NCI-H1092 (cell line): ENCODE measurements at regions not wholly inside any gene's neighbourhood (a gene's known extent, or its start where the extent isn't known, plus 50 kb on each side); places are given as distances from the start of the nearest gene placed in this dataset.
"Not testable (repeated sequence)": the region's sequence is repeated elsewhere in the genome, so short reads cannot be mapped to it uniquely, and the experiment has no call there.

ENCODE experiments used
- DNase-seq: peaks from one replicate; lab custom pipeline; 2025; lab: John Stamatoyannopoulos, UW

DNA sequence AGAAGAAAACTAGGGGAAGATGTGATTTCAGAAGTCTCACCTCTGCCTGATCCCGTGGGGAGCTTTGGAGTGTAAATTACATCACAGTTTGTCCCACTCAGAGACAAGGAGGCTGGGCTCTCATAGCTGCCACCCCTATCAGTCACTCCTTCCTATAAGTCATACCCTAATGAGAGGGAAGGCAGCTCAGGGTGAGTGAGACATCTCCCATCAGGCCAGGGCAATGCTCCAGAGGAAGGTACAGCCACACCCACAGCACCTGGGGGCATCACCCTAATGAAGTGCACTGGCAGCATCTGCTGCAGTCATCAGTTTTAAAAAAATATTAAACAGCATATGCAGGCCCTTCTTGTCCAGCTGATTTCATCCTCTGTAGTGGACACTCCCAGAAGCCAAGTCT, 223.1 kb upstream of the NBPF12 start:
- not testable (repeated sequence) for DNase-seq

GRCh38 chr1:146710838-146711521, 227.1 kb upstream of the NBPF12 start:
- peak; percentile 42 for DNase-seq

DNA sequence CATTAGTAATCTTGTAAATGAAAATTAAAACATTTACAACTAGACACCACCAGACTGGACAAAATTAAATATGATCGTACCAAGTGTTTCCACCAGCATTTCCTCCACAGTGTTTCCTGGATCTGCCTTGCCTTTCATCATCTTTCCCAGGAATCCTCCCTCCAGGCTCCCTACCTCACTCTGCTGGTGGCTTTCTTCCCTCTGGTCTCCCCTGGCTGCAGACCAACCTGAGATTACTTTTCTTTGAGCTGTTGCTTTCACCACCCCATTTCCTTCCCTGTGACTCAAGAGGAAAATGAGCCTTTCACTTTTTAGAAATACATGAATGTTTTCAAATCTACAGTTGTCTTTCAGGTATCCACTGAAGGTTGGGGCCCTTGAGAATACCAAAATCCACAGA, 228.8 kb upstream of the NBPF12 start:
- not testable (repeated sequence) for DNase-seq

DNA sequence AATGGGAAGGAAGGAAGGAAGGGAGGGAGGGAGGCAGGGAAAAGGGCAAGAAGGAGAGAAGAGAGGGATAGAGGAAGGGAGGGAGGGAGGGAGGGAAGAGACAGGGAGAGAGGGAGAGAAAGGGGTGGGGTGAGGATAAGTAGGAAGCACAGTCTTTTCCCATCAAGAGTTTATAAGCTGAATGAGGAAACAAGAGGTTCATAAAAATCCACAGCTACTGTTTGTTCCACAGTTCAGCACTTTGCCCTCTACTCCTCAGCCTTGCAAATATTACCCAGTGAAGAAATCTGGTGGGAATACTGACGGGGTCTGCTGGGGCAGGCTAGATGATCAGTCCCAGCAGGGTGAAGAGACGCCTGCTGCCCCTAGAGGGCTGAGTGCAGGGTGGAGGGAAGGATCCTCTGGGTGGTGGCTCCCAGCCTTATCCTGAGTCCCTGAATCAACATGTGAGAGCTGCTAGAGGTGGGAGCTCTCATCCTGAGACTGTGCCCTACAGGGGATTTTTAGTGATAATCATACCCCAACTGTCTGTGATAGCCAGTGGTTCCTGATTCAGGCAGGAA, 233.9 kb upstream of the NBPF12 start:
- not testable (repeated sequence) for DNase-seq

DNA sequence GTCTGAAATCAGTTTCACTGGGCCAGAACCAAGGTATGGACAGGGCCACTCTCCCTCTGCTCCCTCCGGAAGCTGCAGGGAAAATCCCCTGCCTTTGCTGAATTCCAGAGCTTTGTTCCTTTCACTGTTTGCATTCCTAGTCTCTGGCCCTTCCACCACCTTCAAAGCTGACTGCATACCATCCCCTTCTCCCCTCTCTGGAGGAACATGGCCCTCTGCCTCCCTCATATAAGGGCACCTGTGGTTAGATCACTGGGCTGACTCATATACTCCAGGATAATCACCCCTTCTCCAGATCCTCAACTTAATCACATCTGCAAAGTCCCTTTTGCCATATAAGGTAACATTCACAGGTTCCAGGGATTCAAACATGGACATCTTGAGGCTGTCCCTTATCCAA, 236.8 kb upstream of the NBPF12 start:
- DNase-seq, result not testable (repeated sequence)

DNA sequence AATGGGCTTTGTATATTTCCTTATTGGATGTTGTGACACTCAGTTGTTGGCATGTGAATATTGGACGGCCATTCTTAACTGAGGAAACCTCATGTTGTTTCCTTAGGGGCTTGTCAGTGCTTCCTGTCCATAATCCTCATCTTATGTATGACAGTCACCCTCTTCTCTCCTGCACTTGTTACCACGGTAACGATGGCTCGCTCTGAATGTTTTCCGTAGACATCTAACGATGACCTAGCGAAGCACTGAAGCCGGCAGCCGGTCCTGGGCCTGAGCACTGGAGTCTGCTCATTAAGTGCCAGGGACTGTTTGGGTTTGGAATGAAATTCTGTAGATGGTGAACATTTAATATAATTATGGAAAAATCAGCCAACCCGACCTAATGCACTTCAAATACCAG, 242.7 kb upstream of the NBPF12 start:
- DNase-seq, result not testable (repeated sequence)

GRCh38 chr1:146691798-146692197, 246.3 kb upstream of the NBPF12 start:
- DNase-seq, result not testable (repeated sequence)

DNA sequence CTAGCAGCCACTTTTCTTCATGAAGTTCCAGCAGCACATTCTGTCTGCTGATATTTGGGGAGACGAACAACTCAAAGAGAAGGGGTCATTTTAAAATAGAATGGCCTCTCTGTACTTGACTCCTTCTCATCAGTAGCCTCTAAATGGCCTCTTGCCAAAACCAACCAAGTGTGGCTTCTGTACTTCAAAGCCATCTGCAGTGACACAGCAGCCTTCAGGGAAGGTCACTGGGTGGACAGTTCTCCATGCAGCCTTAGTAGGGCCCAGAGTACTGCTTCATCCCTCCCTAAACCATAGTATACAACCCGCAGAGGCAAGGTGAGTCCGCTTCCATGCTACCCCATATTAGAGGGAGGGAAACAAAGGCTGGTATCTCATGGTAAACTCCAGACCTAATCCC, 249.2 kb upstream of the NBPF12 start:
- not testable (repeated sequence) for DNase-seq

DNA sequence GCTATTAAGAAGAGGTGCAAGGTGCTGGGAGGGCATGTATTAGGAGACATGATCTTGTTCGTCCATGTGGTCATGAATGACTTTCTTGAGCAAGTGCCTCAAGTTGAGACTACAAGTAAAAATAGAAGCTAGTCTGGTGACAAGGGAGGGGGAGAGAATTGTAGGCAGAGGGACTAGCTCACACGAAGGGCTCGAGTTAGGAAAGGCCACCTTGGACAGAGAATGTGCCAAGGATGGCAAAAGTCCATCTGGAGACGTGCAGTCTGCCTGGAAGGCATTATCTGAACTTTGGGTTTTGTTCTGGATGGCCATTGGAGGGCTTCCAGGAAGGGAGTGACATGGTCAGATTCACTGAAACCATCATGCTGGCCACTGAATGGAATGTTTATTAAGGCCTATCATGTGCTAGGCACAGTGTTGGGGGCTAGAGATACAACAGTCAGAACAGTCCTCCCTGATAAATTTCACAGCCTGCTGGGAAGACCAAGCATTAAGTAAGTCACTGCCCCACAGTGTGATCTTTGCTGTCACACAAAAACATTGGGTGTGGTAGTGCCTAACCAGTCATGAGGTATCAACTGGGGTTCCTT, 251.3 kb upstream of the NBPF12 start:
- not testable (repeated sequence) for DNase-seq

DNA sequence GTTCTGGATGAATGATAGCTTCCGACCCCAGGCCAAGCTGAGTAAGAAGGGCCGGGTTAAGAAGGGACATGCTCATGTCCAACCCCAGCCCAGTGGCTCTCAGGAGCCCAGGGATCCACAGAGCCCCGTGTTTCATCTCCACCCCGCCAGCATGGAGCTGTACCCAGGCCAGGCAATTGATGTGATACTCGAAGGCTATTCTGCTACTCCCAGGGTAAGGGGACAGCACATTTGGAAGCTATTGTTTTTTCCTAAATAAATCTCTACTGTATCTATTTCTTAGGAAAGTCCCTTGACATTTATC, 255.0 kb upstream of the NBPF12 start:
- DNase-seq, result not testable (repeated sequence)

- not testable (repeated sequence) for DNase-seq
Observed at GRCh38 chr1:146682227-146683125, 255.6 kb upstream of the NBPF12 start.

DNA sequence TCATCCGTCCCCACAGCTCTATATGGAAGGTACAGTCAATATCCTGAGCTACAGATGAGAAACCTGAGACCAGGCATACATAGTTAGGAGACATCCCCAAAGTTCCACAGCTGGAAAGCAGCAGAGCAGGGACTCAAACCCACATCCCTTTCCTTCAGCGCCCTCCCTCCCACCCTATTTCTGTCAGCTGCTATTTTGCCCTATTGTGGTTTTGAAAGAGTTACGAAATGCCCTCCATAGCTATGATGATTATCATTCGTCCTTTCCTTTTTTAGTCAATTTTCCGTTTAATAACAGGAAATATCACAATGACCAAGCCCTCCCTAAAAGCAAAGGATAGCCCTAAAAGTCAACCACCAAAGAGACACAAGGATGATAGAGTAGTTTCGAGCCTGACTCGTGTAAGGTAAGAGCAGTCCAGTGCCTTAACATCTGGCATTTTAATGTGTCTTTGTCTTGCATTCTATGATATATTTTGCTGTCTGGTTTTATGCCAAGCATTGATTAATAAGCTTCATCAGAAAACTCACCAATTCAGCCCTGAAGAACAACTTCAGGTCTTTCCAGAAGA, 264.3 kb upstream of the NBPF12 start:
- not testable (repeated sequence) for DNase-seq

DNA sequence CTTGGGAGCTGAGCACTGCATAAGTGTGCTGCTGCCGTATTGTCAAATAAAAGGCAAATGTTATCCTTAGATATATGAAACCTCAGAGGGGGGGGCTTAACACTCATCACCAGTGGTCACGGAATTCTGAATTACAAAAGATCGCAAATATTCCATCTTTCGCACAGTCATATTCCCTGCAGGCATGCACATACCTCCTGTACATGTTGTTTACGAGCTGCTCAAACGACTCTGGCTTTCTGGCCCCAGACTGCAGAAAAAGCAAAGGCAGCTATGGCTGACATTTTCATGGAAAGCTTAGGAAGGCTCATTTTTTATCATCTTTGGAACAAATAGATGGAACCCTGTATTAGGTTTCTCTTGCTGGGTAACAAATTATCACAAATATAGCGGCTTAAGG, 265.5 kb upstream of the NBPF12 start:
- DNase-seq, result not testable (repeated sequence)

DNA sequence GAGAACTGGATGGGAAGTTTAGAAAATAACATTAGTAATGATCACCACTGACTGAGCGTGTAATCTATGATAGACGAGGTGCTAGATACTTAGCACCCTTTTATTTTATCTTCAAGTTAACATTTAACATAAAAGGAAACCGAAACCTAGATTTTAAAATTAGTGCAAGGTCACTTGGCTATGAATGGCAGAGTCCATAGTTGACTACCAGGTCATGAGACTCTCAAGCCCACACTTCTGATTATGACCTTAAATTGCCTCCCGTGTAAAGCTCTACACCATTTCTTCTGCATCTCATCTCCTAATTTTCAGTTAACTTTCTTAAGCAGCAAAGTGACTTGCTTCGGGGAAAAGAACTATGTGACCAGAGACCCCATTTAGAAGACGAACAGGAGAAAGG, 266.5 kb upstream of the NBPF12 start:
- DNase-seq, result not testable (repeated sequence)

- not testable (repeated sequence) for DNase-seq
Observed at GRCh38 chr1:146670832-146671566, 267.1 kb upstream of the NBPF12 start.

GRCh38 chr1:146666275-146666674, 271.8 kb upstream of the NBPF12 start:
- DNase-seq, result not testable (repeated sequence)

- not testable (repeated sequence) for DNase-seq
Observed at GRCh38 chr1:146660242-146660641, 277.9 kb upstream of the NBPF12 start.

- DNase-seq, result not testable (repeated sequence)
Observed at GRCh38 chr1:146656356-146657060, 281.6 kb upstream of the NBPF12 start.

DNA sequence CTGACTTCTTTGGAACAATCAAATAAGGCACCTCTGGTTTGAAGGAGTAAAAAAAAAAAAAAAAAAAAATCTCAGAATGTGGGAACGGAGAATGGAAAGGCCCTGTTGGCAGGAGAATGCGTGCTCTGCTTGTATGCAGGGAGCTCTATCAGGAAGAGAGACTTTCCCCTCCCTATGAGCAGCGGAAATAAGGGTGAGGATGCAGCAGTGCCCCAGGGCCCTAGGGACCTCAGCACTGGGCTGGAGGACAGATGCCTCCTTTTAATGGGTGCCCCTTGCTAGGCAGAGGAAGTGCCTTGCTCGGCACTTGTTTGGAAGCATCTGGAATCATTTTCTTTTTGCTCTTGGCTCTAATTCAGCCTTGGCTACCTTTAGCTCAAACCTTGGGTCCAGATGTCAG, 283.4 kb upstream of the NBPF12 start:
- DNase-seq, result not testable (repeated sequence)

DNA sequence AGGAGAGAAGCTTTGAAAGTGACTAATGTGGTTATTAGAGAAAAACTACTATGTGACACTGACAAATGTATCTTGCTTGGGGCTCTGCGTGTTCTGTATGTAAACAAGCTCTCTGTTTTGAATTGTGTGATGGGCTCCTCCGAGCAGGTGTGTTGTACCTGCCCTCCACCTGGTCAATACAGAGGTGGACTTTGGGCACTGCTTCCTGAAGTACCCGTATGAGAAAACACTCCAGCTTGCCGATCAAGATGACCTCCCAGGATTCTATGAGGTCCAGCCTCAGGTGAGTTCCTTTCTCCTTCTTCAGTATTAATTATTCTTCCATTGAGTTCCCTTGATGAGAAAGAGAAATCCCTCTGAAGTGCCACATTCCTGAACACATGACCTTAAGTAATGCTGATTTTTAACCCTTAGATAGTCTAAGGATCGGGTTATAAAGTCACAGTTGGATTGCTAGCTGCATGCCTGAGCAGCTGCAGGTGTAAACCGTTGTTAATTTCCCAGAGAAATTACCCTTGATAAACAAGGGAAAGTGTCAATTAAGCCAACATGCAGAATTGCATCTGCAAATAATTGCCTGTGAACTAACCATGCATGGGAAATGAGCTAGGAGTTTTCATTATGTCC, 292.0 kb upstream of the NBPF12 start:
- DNase-seq, result not testable (repeated sequence)
